ENCODE measurements at regions not wholly inside any gene's neighbourhood (a gene's known extent, or its start where the extent isn't known, plus 50 kb on each side); places are given as distances from the start of the nearest gene placed in this dataset.

DNA sequence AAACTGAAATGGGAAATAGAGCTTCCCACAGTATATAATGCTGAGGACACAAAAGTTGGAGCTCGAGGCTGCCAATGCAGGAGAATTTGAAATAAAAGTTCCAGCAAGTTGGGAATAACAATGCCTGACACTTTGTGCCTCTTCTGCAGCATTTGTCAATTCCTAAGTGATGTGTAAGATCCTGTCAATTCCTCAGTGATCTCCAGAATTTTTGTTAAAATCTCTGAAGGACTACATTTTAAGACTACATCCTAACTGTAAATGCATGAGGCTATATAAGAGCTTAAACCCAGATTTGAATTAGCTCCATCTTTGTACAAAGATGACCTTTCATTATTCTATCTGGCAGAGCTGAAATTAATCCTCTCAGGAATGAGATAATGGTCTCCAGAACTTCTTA lies 208.2 kb downstream of the COL12A1 start:
- no peak overlapping the region for H3K4me3 ChIP-seq (ENCODE audit: low read depth, low read length)
- no peak for DNase-seq (ENCODE audit: low read depth)
- TF ChIP-seq, protein P1, sequence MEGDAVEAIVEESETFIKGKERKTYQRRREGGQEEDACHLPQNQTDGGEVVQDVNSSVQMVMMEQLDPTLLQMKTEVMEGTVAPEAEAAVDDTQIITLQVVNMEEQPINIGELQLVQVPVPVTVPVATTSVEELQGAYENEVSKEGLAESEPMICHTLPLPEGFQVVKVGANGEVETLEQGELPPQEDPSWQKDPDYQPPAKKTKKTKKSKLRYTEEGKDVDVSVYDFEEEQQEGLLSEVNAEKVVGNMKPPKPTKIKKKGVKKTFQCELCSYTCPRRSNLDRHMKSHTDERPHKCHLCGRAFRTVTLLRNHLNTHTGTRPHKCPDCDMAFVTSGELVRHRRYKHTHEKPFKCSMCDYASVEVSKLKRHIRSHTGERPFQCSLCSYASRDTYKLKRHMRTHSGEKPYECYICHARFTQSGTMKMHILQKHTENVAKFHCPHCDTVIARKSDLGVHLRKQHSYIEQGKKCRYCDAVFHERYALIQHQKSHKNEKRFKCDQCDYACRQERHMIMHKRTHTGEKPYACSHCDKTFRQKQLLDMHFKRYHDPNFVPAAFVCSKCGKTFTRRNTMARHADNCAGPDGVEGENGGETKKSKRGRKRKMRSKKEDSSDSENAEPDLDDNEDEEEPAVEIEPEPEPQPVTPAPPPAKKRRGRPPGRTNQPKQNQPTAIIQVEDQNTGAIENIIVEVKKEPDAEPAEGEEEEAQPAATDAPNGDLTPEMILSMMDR (IDR thresholded peaks at IDR 0.05; ENCODE audit: control insufficient read depth, extremely low read depth, insufficient read depth): no peak

- DNase-seq (ENCODE audit: low read depth): no peak
- TF ChIP-seq, protein P1 (IDR thresholded peaks at IDR 0.05; ENCODE audit: control insufficient read depth, extremely low read depth, insufficient read depth): no peak
- no peak overlapping the region for H3K4me3 ChIP-seq (ENCODE audit: low read depth, low read length)
Observed at GRCh38 chr6:74993136-74993535, 212.7 kb downstream of the COL12A1 start.

DNA sequence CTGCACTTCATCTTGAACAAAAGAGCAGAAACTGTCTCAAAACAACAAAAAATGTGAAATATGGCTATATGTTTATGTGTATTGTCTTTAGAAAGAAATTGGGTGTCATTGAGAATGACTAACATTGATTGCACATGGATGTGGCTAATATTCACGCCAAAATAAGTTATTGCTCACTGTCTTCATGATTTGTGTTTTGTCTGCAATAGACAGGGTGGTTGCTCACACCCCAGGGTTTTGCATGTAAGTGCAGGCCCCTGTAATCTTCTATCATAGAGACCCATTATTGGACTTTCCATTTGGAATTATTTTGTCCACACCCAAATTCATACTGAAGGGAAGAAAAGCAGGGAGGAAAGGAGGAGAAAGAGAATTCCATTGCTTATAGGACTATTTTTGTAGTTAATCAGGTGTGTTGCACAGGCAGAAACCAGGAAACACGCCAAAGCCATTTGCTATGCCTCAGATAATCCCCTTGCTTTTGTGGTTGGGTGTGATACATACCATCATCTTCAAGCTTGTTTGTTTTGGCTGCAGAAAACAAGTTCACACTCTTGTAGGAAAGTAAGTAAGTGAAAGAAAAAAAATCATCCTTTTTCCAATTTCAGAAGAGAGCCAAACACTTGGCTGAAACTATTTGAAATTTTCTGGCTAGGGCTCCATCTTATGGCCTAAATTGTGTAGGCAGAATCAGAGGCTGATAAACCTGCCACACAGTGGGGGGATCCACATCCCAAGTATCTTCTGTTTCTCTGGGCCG lies 214.1 kb downstream of the COL12A1 start:
- no peak for DNase-seq (ENCODE audit: low read depth)
- TF ChIP-seq, protein P1 (IDR thresholded peaks at IDR 0.05; ENCODE audit: control insufficient read depth, extremely low read depth, insufficient read depth): 0 out of 2 replicates have a peak, but pooled peaks have one; percentile 11
- H3K4me3 ChIP-seq (ENCODE audit: low read depth, low read length): no peak overlapping the region

- TF ChIP-seq, protein P1 (IDR thresholded peaks at IDR 0.05; ENCODE audit: control insufficient read depth, extremely low read depth, insufficient read depth): no peak
- H3K4me3 ChIP-seq (ENCODE audit: low read depth, low read length): no peak overlapping the region
- DNase-seq (ENCODE audit: low read depth): no peak
Observed at GRCh38 chr6:74979065-74979766, 226.6 kb downstream of the COL12A1 start.

DNA sequence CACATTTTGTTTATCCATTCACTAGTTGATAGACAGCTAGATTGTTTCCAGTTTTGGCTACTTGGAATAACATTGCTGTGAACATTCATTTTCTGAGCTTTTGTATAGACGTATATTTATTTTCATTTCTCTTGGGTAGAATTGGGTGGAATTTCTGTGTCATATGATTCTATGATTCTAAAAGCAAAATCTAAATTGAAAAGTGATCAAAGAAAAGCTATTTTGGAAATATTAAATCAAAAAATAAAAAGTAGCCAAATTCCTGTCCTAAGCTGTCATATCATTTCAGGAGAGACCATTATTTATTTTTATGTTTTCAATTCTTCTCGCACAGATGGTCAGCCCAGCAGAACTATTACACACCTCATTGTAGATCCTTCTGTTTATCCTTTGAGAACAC lies 229.2 kb downstream of the COL12A1 start:
- TF ChIP-seq, protein P1 (IDR thresholded peaks at IDR 0.05; ENCODE audit: control insufficient read depth, extremely low read depth, insufficient read depth): no peak
- no peak for DNase-seq (ENCODE audit: low read depth)
- H3K4me3 ChIP-seq (ENCODE audit: low read depth, low read length): no peak overlapping the region

- DNase-seq (ENCODE audit: low read depth): no peak
- H3K4me3 ChIP-seq (ENCODE audit: low read depth, low read length): no peak overlapping the region
- TF ChIP-seq, protein P1 (IDR thresholded peaks at IDR 0.05; ENCODE audit: control insufficient read depth, extremely low read depth, insufficient read depth): no peak
Observed at GRCh38 chr6:74976026-74976425, 229.8 kb downstream of the COL12A1 start.
